IgD-negative memory B cell (primary cell): ENCODE measurements at regions not wholly inside any gene's neighbourhood (a gene's known extent, or its start where the extent isn't known, plus 50 kb on each side); places are given as distances from the start of the nearest gene placed in this dataset.
A peak's percentile ranks its signal among the peaks of the same experiment; 100 is the strongest.

ENCODE experiments used
- H3K27ac Mint-ChIP-seq, 3 donors: one replicate each; pipeline ENCODE4 v1.8.0; 2020 to 2022; ENCODE audit warnings: mild to moderate bottlenecking in 3 of 3, mixed read lengths in 3 of 3, moderate library complexity in 1 of 3
- H3K27me3 Mint-ChIP-seq: one replicate; pipeline ENCODE4 v1.8.0; 2021; ENCODE audit warnings: mixed read lengths
- H3K36me3 Mint-ChIP-seq: one replicate; pipeline ENCODE4 v1.8.0; 2020; ENCODE audit warnings: mild to moderate bottlenecking, mixed read lengths
- H3K4me1 Mint-ChIP-seq, 3 donors: one replicate each; pipeline ENCODE4 v1.8.0; 2020 to 2022; ENCODE audit warnings: mixed read lengths in 3 of 3, mild to moderate bottlenecking in 1 of 3
- H3K4me3 Mint-ChIP-seq, 4 donors: one replicate each; pipeline ENCODE4 v1.8.0; 2020 to 2022; ENCODE audit warnings: mild to moderate bottlenecking in 4 of 4, mixed read lengths in 4 of 4, moderate library complexity in 3 of 4
- H3K9me3 Mint-ChIP-seq, 3 donors: one replicate each; pipeline ENCODE4 v1.8.0; 2020 to 2021; ENCODE audit warnings: mixed read lengths in 3 of 3, mild to moderate bottlenecking in 1 of 3

DNA sequence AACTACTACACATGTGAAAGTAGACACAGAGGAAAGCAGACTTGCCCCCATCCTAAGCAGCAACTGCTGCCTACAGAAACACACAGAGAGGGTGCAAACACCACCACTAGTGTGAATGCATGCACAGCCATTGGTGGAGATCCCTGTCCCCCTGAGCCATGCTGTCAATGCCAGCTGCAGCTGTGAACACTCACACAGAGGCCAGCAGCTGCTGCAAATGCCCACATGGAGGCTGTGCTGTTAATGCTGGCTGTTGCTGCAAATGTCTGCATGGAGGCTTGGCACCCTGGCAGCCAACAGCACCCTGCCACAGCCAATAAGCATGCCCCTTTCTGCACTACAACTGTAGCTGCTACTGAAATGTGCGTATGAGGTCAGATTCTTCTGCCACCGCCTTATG, 355.0 kb downstream of the LNPK start:
- peaks cover 0 to 5% (median 4%) of the 10 kb centered on the region in 3 donors for H3K9me3 Mint-ChIP-seq
- no peak overlapping the region for H3K4me3 Mint-ChIP-seq

DNA sequence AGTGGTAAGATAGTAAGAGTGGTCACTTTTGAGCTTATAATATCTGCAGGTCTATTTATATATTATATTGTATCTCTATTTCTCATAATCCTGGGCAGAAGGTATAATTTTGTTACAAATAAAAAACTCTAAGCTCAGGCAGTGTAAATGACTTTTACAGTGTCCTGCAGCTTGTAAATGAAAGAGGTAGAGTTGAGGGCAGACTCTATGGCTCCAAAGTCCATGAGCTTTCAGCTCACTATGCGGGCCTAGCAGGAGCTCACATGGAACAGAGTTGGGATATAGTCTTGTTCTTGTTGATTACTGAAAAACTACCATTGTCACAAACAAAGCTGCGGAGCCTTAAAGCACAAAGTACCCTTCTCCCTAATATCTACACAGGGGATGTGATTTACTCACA, 361.4 kb downstream of the LNPK start:
- no peak overlapping the region for H3K27ac Mint-ChIP-seq
- H3K9me3 Mint-ChIP-seq = peaks cover 0 to 4% (median 3%) of the 10 kb centered on the region in 3 donors
- H3K4me3 Mint-ChIP-seq = no peak overlapping the region
- no peaks in the 10 kb centered on the region for H3K27me3 Mint-ChIP-seq
- no peaks in the 10 kb centered on the region for H3K4me1 Mint-ChIP-seq
- no peaks in the 10 kb centered on the region for H3K36me3 Mint-ChIP-seq

More for the DNA sequence above, 355.0 kb downstream of the LNPK start:
- Mint-ChIP-seq H3K27me3 (no peaks in the 10 kb centered on the region), H3K27ac (no peak overlapping the region), H3K4me1 (no peaks in the 10 kb centered on the region), H3K36me3 (no peaks in the 10 kb centered on the region)

DNA sequence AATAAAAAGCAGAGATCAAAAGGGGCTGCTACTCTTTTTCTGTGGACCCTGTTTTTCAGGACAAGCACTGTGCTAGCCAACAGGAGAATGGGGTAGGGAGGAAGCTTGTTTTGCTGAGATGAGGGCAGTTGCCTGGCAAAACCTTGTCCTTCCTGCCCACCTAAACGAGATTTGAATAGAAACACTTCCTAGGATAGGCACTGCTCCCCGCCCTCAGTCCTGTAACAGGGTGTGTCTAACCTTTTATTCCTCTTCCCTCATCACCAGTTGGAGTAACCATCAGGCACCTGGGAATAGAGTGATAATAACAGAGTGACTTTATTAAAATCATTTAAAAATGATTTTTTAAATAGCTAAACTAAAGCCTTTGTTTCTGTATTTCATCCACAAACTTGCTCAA, 368.8 kb downstream of the LNPK start:
- no peaks in the 10 kb centered on the region for H3K4me1 Mint-ChIP-seq
- H3K27ac Mint-ChIP-seq = no peak overlapping the region
- peaks cover 1% of the 10 kb centered on the region for H3K27me3 Mint-ChIP-seq
- no peaks in the 10 kb centered on the region for H3K36me3 Mint-ChIP-seq
- peaks cover 0 to 1% (median 0%) of the 10 kb centered on the region in 3 donors for H3K9me3 Mint-ChIP-seq
- no peak overlapping the region for H3K4me3 Mint-ChIP-seq

GRCh38 chr2:175631245-175631623, 370.8 kb downstream of the LNPK start:
- Mint-ChIP-seq H3K9me3 (peaks cover 0 to 2% (median 0%) of the 10 kb centered on the region in 3 donors), H3K36me3 (no peaks in the 10 kb centered on the region), H3K27ac (no peak overlapping the region), H3K4me3 (no peak overlapping the region), H3K4me1 (no peaks in the 10 kb centered on the region), H3K27me3 (peaks cover 1% of the 10 kb centered on the region)

DNA sequence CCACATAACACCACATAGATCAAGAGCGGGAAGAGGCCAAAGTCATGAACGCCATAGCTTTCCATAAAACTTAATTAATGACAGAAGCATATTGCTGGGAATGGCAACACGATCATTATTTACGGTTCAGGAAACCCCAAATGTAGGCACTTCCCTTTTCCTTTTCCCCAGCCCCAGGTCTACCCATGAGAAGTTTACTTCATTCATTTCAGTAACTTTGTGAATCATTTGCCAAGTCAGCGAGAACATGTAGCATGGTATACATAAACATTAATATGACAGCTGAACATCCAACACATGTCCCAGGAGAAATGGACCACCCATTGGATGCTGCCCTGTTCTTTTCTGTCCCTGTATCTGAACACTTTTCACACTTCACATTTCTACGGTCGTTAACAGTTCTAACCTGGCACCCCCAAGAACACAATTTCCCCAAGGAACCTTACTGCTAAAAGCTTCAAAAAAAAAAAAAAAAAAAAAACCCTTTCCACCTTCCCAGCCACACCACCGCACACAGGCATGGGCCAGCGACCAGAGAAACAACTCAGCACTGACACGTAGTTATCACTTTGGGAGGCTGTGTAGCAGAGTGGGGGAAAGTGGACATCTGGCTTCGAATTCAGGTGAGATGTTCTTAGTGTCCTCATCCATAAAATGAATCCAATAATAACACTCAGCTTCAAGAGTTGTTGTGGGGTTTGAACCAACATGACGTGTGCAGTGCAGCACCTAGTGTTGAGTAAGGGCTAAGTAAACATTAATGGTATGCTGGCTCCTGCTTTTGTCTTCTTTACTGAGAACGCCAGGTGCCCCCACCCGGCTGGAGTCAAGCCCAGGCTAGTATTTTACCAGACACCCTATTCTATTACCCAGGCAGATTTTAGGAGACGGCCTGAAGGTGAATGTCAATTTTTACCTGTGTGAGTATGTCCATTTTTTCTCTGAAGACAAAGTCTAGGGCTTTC, 371.5 kb downstream of the LNPK start:
- Mint-ChIP-seq H3K4me3 (no peak overlapping the region), H3K4me1 (no peaks in the 10 kb centered on the region), H3K9me3 (peaks cover 0 to 2% (median 0%) of the 10 kb centered on the region in 3 donors), H3K36me3 (no peaks in the 10 kb centered on the region), H3K27me3 (peaks cover 1% of the 10 kb centered on the region), H3K27ac (no peak overlapping the region)

DNA sequence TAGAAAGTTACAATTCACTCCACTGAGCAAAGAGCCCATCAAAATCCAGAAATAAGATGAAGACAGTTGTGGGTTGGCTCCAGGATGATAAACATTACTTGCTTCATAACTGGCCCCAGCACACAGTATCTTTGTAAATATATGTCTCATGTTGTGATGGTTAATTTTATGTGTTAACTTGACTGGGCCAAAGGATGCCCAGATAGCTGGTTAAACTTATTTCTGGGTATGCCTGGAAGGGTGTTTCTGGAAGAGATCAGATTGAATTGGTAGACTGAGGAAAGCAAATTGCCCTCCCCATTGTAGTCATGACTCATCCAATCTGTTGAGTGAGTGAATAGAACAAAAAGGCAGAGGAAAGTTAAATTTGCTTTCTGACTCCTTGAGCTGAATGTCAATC, 373.8 kb downstream of the LNPK start:
- no peaks in the 10 kb centered on the region for H3K36me3 Mint-ChIP-seq
- no peak overlapping the region for H3K4me3 Mint-ChIP-seq
- H3K4me1 Mint-ChIP-seq = no peaks in the 10 kb centered on the region
- no peak overlapping the region for H3K27ac Mint-ChIP-seq
- H3K9me3 Mint-ChIP-seq = peaks cover 0 to 2% (median 2%) of the 10 kb centered on the region in 3 donors
- H3K27me3 Mint-ChIP-seq = no peaks in the 10 kb centered on the region

DNA sequence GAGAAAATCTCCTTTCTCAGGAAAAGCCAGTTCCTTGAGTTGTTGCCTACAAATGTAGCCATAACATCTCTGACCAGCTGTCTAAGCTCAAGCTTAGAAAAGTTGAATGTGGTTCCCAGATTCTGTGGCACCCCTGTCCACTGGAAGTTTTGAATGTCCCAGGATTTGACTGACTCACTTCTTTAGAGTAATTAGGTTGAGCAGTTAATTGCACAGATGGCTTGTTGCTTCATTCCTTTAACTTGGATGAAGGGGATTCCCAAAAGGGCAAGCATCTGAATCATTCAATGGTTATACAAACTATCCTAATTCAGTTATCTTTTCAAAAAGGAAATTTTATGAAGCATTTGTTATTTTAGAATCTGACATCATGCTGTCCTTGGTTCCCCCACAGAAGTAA, 374.7 kb downstream of the LNPK start:
- H3K4me1 Mint-ChIP-seq = no peaks in the 10 kb centered on the region
- no peak overlapping the region for H3K27ac Mint-ChIP-seq
- H3K36me3 Mint-ChIP-seq = no peaks in the 10 kb centered on the region
- H3K27me3 Mint-ChIP-seq = no peaks in the 10 kb centered on the region
- no peak overlapping the region for H3K4me3 Mint-ChIP-seq
- peaks cover 0 to 4% (median 2%) of the 10 kb centered on the region in 3 donors for H3K9me3 Mint-ChIP-seq

- Mint-ChIP-seq H3K9me3 (peaks cover 0 to 4% (median 2%) of the 10 kb centered on the region in 3 donors), H3K27me3 (no peaks in the 10 kb centered on the region), H3K4me1 (no peaks in the 10 kb centered on the region), H3K4me3 (no peak overlapping the region), H3K36me3 (no peaks in the 10 kb centered on the region), H3K27ac (no peak overlapping the region)
Observed at GRCh38 chr2:175626796-175627195, 375.3 kb downstream of the LNPK start.

DNA sequence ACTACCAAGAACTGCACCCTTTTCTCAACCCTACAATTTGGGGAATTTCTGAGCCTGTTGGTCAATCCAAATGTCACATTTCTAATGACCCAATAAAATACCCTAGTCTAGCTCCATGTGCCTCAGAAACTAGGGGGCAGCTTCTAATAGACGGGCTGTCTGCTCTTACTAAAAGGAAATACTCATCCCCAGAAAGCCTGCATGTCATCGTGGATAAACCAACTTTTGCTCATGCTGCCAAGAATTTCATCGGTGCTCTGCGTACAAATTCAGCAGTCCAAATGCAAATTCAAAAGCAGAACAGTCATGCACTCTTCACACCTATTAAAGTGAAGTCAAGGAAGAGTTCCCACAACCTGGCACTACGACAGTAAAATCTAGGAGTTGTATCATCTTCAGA, 377.3 kb downstream of the LNPK start:
- H3K4me1 Mint-ChIP-seq = no peaks in the 10 kb centered on the region
- no peaks in the 10 kb centered on the region for H3K27me3 Mint-ChIP-seq
- no peak overlapping the region for H3K27ac Mint-ChIP-seq
- no peak overlapping the region for H3K4me3 Mint-ChIP-seq
- peaks cover 0 to 4% (median 2%) of the 10 kb centered on the region in 3 donors for H3K9me3 Mint-ChIP-seq
- no peaks in the 10 kb centered on the region for H3K36me3 Mint-ChIP-seq

- Mint-ChIP-seq H3K36me3 (no peaks in the 10 kb centered on the region), H3K4me3 (no peak overlapping the region), H3K4me1 (no peaks in the 10 kb centered on the region), H3K9me3 (peaks cover 0 to 4% (median 2%) of the 10 kb centered on the region in 3 donors), H3K27ac (no peak overlapping the region), H3K27me3 (no peaks in the 10 kb centered on the region)
Observed at GRCh38 chr2:175624211-175624761, 377.8 kb downstream of the LNPK start.

DNA sequence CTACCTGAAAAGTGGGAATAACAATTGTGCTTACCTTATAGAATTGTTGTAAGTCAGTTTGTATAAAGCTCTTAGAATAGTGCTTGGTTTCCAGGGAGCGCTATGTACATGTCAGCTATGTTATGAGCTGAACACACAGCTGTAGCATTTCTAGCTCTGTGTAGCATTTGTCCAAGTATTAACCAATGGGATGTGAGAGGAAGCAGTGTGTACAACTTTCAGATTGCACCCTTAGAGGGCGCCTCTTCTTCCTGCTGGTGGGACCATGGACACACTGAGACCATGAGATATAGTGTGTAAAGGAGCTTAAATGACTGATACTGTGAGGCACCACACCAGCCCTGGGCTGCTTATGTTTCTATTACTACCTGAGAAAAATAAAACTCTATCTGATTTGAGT, 380.2 kb downstream of the LNPK start:
- Mint-ChIP-seq H3K4me1 (no peaks in the 10 kb centered on the region), H3K36me3 (no peaks in the 10 kb centered on the region), H3K27ac (no peak overlapping the region), H3K9me3 (peaks cover 0 to 4% (median 2%) of the 10 kb centered on the region in 3 donors), H3K27me3 (no peaks in the 10 kb centered on the region), H3K4me3 (no peak overlapping the region)

DNA sequence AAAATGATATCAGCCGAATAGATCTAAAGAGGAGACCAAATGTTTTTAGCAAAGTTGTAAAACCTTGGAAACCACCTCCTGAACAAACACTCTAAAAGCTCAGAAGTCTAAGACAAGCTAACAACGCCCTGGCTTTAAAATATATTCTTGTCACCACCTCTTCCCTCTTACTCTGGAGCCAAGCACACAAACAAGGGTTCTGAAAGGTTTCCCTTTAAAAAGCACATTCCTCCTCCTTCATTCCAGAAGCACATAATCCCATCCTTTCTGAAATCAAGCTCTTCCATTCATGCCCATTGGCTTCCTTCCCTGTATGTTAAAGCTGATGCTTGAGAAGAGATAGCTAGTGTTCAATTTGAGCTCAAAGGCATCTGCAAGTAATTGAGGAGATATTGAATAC, 382.0 kb downstream of the LNPK start:
- H3K9me3 Mint-ChIP-seq = peaks cover 0 to 6% (median 2%) of the 10 kb centered on the region in 3 donors
- no peak overlapping the region for H3K4me3 Mint-ChIP-seq
- no peaks in the 10 kb centered on the region for H3K27me3 Mint-ChIP-seq
- H3K4me1 Mint-ChIP-seq = no peaks in the 10 kb centered on the region
- peak overlapping the region in 1 of 3 donors; percentile 27 for H3K27ac Mint-ChIP-seq
- no peaks in the 10 kb centered on the region for H3K36me3 Mint-ChIP-seq

DNA sequence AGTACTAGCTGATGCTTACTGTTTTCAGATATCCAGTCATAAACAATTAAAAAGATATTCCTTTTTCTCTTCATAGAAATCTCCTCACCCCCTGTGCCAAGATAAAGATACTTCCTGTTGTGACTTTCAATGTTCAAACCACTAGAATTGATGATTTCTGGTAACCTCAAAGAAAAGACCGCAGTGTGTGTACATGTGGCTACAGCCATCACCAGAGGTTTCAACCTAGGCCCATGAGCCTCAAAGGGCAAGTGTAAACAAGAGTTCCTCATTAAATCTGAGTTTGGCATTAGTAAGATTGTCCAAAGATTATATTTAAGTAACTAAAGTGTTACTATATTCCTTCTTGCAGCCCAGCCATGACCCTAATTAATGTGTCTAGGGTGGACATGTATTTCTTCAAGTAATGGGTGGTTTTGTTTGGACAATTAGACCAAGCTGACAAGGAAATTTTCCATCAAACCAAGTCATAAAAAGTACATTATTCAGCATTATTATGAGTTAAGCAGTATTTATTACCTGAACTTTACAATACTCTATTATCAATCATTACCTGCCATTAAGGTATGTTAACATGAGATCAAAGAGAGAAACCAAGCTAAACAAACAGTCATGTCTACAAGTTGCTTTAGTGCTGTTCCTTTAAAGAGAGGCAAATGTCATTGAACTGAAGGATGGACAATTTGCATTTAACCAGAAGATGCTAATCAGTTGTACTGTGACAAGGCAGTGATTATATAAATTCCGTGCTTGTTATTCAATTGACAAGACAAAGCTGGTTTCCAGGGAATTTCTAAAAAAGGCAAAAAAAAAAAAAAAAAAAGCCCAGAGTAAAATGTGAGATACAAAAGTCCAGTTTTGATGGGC, 382.7 kb downstream of the LNPK start:
- Mint-ChIP-seq H3K27me3 (no peaks in the 10 kb centered on the region), H3K4me3 (no peak overlapping the region), H3K4me1 (no peaks in the 10 kb centered on the region), H3K36me3 (no peaks in the 10 kb centered on the region), H3K9me3 (peaks cover 0 to 6% (median 2%) of the 10 kb centered on the region in 3 donors), H3K27ac (no peak overlapping the region)

- Mint-ChIP-seq H3K4me1 (no peaks in the 10 kb centered on the region), H3K27ac (no peak overlapping the region), H3K4me3 (no peak overlapping the region), H3K9me3 (peaks cover 0 to 4% (median 0%) of the 10 kb centered on the region in 3 donors), H3K36me3 (no peaks in the 10 kb centered on the region), H3K27me3 (peaks cover 2% of the 10 kb centered on the region)
Observed at GRCh38 chr2:175612280-175612679, 389.8 kb downstream of the LNPK start.
